ENCODE measurements at regions not wholly inside any gene's neighbourhood (a gene's known extent, or its start where the extent isn't known, plus 50 kb on each side); places are given as distances from the start of the nearest gene placed in this dataset.

DNA sequence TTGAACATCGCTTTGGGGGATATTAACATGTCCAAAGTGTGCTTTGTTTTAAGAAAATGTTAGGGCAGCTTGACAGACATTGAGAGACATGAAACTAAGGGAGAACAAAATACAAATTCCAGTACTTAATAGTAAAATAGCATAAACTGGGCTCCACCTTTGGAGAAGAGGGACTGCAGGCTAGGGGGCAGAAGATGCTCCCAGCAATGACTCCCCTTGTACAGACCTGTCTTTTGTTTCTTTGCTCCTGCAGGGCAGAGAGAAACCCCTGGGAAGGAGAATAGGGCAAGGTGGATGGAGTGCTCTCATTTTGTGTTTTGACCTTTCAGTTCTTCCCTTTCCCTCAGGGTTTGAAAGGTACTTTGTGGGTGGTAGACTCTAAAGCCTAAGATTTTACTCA lies 115.6 kb upstream of the PLCB4 start:
- Histone ChIP-seq H3K9ac (ENCODE audit: insufficient read length) (no peak overlapping the region), H3K9me3 (ENCODE audit: low read depth, low read length) (no peaks in the 10 kb centered on the region), H3K27ac (no peak overlapping the region), H3K36me3 (ENCODE audit: insufficient read depth, low read length) (no peaks in the 10 kb centered on the region), H3K4me3 (no peak overlapping the region)
- DNase-seq (ENCODE audit: low read depth, low spot score), result no peak
- TF ChIP-seq FOXP2 (optimal IDR thresholded peaks at IDR 0.05; ENCODE audit: control extremely low read depth, extremely low read length, insufficient read depth), result no peak
- TF ChIP-seq POLR2AphosphoS5 (IDR thresholded peaks at IDR 0.05; ENCODE audit: borderline replicate concordance, low read depth, low read length), result no peak
- TF ChIP-seq EZH2 (IDR thresholded peaks at IDR 0.05), result no peak

DNA sequence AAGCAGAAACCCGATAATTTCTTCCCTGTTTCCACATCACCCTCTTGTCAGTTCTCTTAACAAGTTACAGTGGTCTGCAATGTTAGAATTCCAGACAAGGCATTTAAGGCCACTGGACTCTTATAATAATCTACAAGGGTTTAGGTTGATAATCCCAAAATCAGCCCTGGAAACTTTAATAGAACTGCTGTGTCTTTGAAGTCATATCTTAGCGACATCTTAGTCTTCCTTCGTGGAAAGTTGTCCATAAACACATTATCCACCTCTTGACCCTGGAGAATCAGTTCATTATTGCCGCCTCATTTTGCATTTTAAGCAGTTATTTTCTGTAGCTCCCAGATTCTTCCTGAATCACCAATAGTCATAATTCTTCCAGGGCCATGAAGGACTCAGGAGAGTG lies 108.6 kb upstream of the PLCB4 start:
- Histone ChIP-seq H3K9ac (ENCODE audit: insufficient read length) (no peak overlapping the region), H3K36me3 (ENCODE audit: insufficient read depth, low read length) (no peaks in the 10 kb centered on the region), H3K9me3 (ENCODE audit: low read depth, low read length) (no peaks in the 10 kb centered on the region), H3K27ac (no peak overlapping the region), H3K4me3 (no peak overlapping the region)
- DNase-seq (ENCODE audit: low read depth, low spot score), result no peak
- no peak for TF ChIP-seq EZH2 (IDR thresholded peaks at IDR 0.05)
- TF ChIP-seq POLR2AphosphoS5 (IDR thresholded peaks at IDR 0.05; ENCODE audit: borderline replicate concordance, low read depth, low read length), result no peak
- no peak for TF ChIP-seq FOXP2 (optimal IDR thresholded peaks at IDR 0.05; ENCODE audit: control extremely low read depth, extremely low read length, insufficient read depth)

DNA sequence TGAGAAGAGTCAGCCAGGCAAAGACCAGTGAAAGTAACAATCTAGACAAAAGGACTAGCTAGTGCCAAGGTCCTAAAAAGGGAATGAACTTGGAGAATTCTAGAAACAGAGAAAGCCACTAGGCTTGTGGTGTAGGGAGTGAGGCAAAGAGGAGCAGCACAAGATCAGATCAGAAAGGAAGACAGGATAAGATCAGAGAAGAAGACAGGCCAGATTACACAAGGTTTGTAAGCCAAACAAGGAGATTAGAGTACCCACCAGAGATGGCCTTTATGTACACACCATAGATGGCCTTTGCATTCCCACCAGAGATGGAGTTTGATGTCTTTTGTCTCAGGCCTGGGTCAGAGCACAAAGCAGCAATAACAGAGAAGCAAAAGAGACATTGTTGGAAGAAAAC lies 105.6 kb upstream of the PLCB4 start:
- no peak overlapping the region for H3K9ac ChIP-seq (ENCODE audit: insufficient read length)
- DNase-seq (ENCODE audit: low read depth, low spot score), result no peak
- no peaks in the 10 kb centered on the region for H3K9me3 ChIP-seq (ENCODE audit: low read depth, low read length)
- no peak for TF ChIP-seq FOXP2 (optimal IDR thresholded peaks at IDR 0.05; ENCODE audit: control extremely low read depth, extremely low read length, insufficient read depth)
- TF ChIP-seq POLR2AphosphoS5 (IDR thresholded peaks at IDR 0.05; ENCODE audit: borderline replicate concordance, low read depth, low read length), result no peak
- TF ChIP-seq EZH2 (IDR thresholded peaks at IDR 0.05), result no peak
- H3K36me3 ChIP-seq (ENCODE audit: insufficient read depth, low read length), result no peaks in the 10 kb centered on the region
- no peak overlapping the region for H3K4me3 ChIP-seq
- no peak overlapping the region for H3K27ac ChIP-seq

DNA sequence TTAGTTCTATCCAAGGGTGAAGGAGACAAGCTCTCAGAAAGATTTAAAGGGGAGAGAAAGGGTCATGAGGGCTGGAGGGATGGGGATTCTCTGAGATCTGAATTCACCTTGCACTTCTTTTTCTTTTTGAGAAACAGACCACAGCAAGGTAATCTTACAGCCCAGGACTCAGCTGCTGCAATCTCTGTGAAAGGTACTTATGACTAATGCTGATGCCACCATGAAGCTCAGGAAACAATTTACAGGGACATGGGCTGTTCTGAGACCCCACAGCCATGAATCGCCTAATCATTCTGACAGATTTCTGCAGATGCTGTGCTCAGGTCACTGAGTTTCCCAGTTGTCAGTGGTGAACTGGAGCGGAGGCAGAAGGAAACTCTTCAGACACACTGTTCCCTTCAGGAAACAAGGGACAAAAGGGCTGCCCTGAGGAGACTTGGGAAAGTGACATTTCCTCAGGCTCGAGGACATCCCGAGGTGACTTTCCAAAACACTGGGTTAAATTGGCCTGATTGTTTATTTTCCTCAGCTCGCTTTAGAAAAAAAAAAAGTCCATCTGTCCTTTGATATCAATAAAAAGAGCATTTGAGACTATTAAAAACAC lies 103.8 kb upstream of the PLCB4 start:
- TF ChIP-seq POLR2AphosphoS5 (IDR thresholded peaks at IDR 0.05; ENCODE audit: borderline replicate concordance, low read depth, low read length) (no peak), FOXP2 (optimal IDR thresholded peaks at IDR 0.05; ENCODE audit: control extremely low read depth, extremely low read length, insufficient read depth) (no peak), EZH2 (IDR thresholded peaks at IDR 0.05) (no peak)
- Histone ChIP-seq H3K27ac (no peak overlapping the region), H3K9ac (ENCODE audit: insufficient read length) (no peak overlapping the region), H3K9me3 (ENCODE audit: low read depth, low read length) (no peaks in the 10 kb centered on the region), H3K4me3 (no peak overlapping the region), H3K36me3 (ENCODE audit: insufficient read depth, low read length) (no peaks in the 10 kb centered on the region)
- DNase-seq (ENCODE audit: low read depth, low spot score), result no peak

DNA sequence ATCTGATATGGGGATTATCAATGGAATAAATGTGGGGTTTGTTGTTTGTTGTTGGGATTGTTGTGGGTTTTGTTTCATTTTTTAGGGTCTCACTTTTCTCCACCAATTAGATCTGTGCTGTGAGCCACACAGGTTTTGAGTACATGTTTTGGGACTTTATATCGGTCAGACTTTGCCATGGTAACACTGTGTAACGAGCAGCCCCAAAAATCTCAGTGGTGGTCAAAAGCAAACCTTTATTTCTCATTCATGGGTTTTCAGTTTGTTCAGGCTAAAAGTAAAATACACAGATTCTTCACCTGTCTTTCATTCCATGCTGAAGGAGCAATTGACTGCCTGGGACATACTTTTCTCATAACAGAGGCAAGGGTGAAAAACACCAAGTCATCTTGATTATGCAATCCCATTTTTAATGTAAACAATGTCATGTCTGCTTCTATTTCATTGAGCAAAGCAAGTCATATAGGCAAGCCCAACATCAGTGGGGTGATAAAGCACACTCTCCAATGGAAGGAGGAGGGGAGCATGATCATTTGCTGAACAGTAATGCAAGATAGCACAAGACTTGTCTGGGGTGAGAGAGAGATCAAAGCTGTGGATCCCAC lies 101.1 kb upstream of the PLCB4 start:
- no peak for DNase-seq (ENCODE audit: low read depth, low spot score)
- Histone ChIP-seq H3K9ac (ENCODE audit: insufficient read length) (no peak overlapping the region), H3K4me3 (no peak overlapping the region), H3K36me3 (ENCODE audit: insufficient read depth, low read length) (no peaks in the 10 kb centered on the region), H3K9me3 (ENCODE audit: low read depth, low read length) (no peaks in the 10 kb centered on the region), H3K27ac (no peak overlapping the region)
- no peak for TF ChIP-seq POLR2AphosphoS5 (IDR thresholded peaks at IDR 0.05; ENCODE audit: borderline replicate concordance, low read depth, low read length)
- TF ChIP-seq FOXP2 (optimal IDR thresholded peaks at IDR 0.05; ENCODE audit: control extremely low read depth, extremely low read length, insufficient read depth), result no peak
- TF ChIP-seq EZH2 (IDR thresholded peaks at IDR 0.05), result no peak

DNA sequence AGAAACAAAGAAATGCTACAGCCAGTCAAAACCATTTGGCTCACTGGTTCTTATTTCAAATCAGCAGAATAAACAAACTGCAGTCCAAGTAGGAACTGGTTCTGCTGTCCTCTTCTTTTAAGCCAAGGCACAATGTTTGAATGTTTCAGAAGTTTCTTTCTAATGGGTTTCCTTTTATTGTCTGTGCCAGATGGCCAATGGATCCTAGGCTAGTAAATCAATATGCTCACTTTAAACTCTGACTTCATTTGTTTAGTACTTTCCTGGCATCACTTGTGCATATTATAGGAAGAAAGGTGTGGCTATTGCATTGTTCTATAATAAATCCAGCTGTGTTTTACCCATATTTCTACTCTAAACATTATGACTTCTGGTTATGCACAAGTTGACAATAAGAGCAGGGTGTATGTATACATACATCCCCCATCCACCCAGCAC lies 99.7 kb upstream of the PLCB4 start:
- TF ChIP-seq POLR2AphosphoS5 (IDR thresholded peaks at IDR 0.05; ENCODE audit: borderline replicate concordance, low read depth, low read length), result no peak
- TF ChIP-seq FOXP2 (optimal IDR thresholded peaks at IDR 0.05; ENCODE audit: control extremely low read depth, extremely low read length, insufficient read depth), result no peak
- no peak for TF ChIP-seq EZH2 (IDR thresholded peaks at IDR 0.05)
- Histone ChIP-seq H3K4me3 (no peak overlapping the region), H3K9ac (ENCODE audit: insufficient read length) (no peak overlapping the region), H3K27ac (no peak overlapping the region), H3K9me3 (ENCODE audit: low read depth, low read length) (no peaks in the 10 kb centered on the region), H3K36me3 (ENCODE audit: insufficient read depth, low read length) (no peaks in the 10 kb centered on the region)
- DNase-seq (ENCODE audit: low read depth, low spot score), result no peak

DNA sequence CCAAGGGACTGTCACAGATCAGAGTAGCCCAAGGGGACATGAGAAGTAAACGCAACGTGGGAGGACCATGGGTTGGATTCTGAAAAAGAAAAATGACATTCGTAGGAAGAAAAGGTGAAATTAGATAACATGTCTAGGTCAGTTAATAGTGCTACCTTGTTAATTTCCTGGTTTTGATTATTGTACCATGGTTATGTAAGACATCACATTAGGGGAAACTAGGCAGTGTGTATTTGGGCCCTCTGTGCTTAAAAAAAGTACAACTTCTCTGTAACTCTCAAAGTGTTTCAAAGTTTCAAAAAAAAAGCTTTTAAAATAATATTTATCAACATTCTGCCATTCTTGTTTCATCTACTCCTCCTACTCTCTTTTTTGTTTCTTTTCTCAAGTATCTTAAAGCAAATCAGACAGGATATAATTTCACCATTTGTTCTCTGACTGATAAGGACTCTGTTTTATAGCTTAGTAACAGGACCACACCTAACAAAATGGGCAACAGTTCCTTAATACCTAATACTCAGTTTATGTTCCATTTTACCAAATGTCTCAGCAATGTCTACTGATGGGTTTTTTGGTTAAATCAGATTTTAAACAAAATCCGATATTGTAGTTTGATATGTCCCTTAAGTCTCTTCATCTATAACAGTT lies 97.1 kb upstream of the PLCB4 start:
- Histone ChIP-seq H3K4me3 (no peak overlapping the region), H3K36me3 (ENCODE audit: insufficient read depth, low read length) (no peaks in the 10 kb centered on the region), H3K9ac (ENCODE audit: insufficient read length) (no peak overlapping the region), H3K27ac (no peak overlapping the region), H3K9me3 (ENCODE audit: low read depth, low read length) (no peaks in the 10 kb centered on the region)
- TF ChIP-seq FOXP2 (optimal IDR thresholded peaks at IDR 0.05; ENCODE audit: control extremely low read depth, extremely low read length, insufficient read depth), result no peak
- TF ChIP-seq EZH2 (IDR thresholded peaks at IDR 0.05), result no peak
- no peak for TF ChIP-seq POLR2AphosphoS5 (IDR thresholded peaks at IDR 0.05; ENCODE audit: borderline replicate concordance, low read depth, low read length)
- DNase-seq (ENCODE audit: low read depth, low spot score), result no peak

DNA sequence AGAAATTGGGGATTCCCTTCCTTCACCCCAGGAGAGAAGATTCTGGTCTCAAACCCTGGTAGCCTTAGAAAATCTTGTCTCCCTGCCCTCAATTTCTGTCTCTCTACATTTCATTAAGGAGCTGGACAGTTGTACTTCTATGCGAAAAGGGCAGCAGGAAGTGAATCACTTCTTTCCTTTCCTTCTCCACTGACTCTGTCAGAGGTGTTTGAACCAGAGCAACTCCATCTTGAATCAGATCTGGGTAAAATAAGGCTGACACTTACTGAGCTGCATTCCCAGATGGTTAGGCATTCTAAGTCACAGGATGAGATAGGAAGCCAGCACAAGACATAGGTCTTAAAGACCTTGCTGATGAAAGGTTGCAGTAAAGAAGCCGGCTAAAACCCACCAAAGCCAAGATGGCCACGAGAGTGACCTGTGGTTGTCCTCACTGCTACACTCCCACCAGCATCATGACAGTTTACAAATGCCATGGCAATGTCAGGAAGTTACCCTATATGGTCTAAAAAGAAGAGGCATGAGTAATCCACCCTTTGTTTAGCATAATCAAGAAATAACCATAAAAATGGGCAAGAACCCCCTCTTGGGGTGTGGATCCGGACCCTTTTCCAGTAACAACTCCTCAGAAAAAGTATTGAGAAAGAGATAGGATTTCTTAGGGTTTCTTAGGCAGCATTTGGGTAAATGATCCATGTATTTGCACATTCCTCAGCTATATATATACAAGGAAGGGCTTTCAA lies 95.8 kb upstream of the PLCB4 start:
- no peaks in the 10 kb centered on the region for H3K9me3 ChIP-seq (ENCODE audit: low read depth, low read length)
- H3K36me3 ChIP-seq (ENCODE audit: insufficient read depth, low read length), result no peaks in the 10 kb centered on the region
- H3K4me3 ChIP-seq, result no peak overlapping the region
- TF ChIP-seq EZH2 (IDR thresholded peaks at IDR 0.05) (no peak), FOXP2 (optimal IDR thresholded peaks at IDR 0.05; ENCODE audit: control extremely low read depth, extremely low read length, insufficient read depth) (no peak), POLR2AphosphoS5 (IDR thresholded peaks at IDR 0.05; ENCODE audit: borderline replicate concordance, low read depth, low read length) (no peak)
- DNase-seq (ENCODE audit: low read depth, low spot score), result no peak
- H3K27ac ChIP-seq, result no peak overlapping the region
- H3K9ac ChIP-seq (ENCODE audit: insufficient read length), result no peak overlapping the region
